HFFc6 (cell line): ENCODE measurements at regions not wholly inside any gene's neighbourhood (a gene's known extent, or its start where the extent isn't known, plus 50 kb on each side); places are given as distances from the start of the nearest gene placed in this dataset.

Source experiments
- DNase-seq: peaks from one replicate; pipeline ENCODE4 v3.0.0-alpha.2; 2018
- H3K27ac Mint-ChIP-seq: 2 replicates; pipeline ENCODE4 v1.8.0; 2020; ENCODE audit warnings: mild to moderate bottlenecking, mixed read lengths
- H3K27me3 Mint-ChIP-seq: 2 replicates; pipeline ENCODE4 v1.8.0; 2021; ENCODE audit warnings: mild to moderate bottlenecking, moderate library complexity, mixed read lengths; ENCODE audit not compliant: insufficient read depth
- H3K36me3 Mint-ChIP-seq: 2 replicates; pipeline ENCODE4 v1.8.0; 2021; ENCODE audit warnings: low read depth, mixed read lengths
- H3K4me1 Mint-ChIP-seq: 2 replicates; pipeline ENCODE4 v1.8.0; 2020; ENCODE audit warnings: low read depth, mixed read lengths
- H3K4me3 Mint-ChIP-seq: 2 replicates; pipeline ENCODE4 v1.8.0; 2020; ENCODE audit warnings: mild to moderate bottlenecking, moderate library complexity, mixed read lengths
- H3K9me3 Mint-ChIP-seq: 2 replicates; pipeline ENCODE4 v1.8.0; 2020; ENCODE audit warnings: mild to moderate bottlenecking, mixed read lengths
- TF ChIP-seq, protein P1 (sequence below): fragments of 200-600 bp; sonication (generic); IDR thresholded peaks from 2 replicates; pipeline ENCODE4 v1.5.0; 2021; ENCODE audit warnings: antibody characterized with exemption, mild to moderate bottlenecking

DNA sequence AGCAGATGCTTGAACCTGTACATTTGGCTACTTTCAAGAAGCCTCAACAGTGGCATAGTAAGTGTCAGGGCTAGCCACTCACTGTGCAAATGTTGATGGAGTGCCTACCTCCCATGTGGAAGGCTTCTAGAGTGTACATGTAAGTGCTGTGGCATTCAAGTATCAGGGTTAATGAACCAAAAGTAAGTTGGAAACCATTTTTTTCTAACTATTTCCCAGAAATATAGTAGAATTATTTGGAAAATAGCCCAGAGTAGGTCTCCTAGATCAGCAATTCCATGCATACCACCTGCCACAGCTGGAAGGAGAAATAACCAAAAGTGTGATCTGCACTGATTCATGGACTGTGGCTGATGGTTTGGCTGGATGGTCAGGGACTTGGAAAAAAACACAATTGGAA lies 53.3 kb downstream of the FOXD1 start:
- no peaks in the 10 kb centered on the region; the same call in 1 of the 2 replicates for H3K27me3 Mint-ChIP-seq
- DNase-seq, result no peak
- H3K4me1 Mint-ChIP-seq, result peaks cover 28% of the 10 kb centered on the region
- TF ChIP-seq, protein P1, sequence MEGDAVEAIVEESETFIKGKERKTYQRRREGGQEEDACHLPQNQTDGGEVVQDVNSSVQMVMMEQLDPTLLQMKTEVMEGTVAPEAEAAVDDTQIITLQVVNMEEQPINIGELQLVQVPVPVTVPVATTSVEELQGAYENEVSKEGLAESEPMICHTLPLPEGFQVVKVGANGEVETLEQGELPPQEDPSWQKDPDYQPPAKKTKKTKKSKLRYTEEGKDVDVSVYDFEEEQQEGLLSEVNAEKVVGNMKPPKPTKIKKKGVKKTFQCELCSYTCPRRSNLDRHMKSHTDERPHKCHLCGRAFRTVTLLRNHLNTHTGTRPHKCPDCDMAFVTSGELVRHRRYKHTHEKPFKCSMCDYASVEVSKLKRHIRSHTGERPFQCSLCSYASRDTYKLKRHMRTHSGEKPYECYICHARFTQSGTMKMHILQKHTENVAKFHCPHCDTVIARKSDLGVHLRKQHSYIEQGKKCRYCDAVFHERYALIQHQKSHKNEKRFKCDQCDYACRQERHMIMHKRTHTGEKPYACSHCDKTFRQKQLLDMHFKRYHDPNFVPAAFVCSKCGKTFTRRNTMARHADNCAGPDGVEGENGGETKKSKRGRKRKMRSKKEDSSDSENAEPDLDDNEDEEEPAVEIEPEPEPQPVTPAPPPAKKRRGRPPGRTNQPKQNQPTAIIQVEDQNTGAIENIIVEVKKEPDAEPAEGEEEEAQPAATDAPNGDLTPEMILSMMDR, result no peak
- no peaks in the 10 kb centered on the region for H3K9me3 Mint-ChIP-seq
- H3K27ac Mint-ChIP-seq, result no peak overlapping the region
- H3K36me3 Mint-ChIP-seq, result no peaks in the 10 kb centered on the region
- no peak overlapping the region for H3K4me3 Mint-ChIP-seq

DNA sequence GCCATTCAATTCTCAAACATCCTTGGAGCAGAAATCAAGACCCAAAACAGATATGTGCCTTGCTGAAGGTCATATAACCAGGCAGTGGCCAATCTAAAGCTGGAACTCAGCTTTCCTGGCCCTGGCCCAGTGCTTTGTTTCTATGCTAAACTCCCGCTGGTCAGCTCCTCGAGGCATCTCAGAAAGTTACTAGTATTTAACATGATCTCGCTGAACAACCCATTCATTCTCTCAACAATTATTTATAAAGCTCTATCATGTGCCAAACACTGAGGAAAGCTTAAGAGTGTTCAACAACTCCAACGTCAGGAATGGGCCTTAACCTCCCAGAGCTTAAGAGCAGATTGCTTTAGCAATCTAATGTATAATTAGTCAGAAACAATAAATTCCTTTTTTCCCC lies 54.0 kb downstream of the FOXD1 start:
- no peak for DNase-seq
- TF ChIP-seq, protein P1, result no peak
- peaks cover 28% of the 10 kb centered on the region for H3K4me1 Mint-ChIP-seq
- H3K9me3 Mint-ChIP-seq, result no peaks in the 10 kb centered on the region
- H3K36me3 Mint-ChIP-seq, result no peaks in the 10 kb centered on the region
- H3K27ac Mint-ChIP-seq, result no peak overlapping the region
- H3K4me3 Mint-ChIP-seq, result no peak overlapping the region
- H3K27me3 Mint-ChIP-seq, result no peaks in the 10 kb centered on the region; the same call in 1 of the 2 replicates

DNA sequence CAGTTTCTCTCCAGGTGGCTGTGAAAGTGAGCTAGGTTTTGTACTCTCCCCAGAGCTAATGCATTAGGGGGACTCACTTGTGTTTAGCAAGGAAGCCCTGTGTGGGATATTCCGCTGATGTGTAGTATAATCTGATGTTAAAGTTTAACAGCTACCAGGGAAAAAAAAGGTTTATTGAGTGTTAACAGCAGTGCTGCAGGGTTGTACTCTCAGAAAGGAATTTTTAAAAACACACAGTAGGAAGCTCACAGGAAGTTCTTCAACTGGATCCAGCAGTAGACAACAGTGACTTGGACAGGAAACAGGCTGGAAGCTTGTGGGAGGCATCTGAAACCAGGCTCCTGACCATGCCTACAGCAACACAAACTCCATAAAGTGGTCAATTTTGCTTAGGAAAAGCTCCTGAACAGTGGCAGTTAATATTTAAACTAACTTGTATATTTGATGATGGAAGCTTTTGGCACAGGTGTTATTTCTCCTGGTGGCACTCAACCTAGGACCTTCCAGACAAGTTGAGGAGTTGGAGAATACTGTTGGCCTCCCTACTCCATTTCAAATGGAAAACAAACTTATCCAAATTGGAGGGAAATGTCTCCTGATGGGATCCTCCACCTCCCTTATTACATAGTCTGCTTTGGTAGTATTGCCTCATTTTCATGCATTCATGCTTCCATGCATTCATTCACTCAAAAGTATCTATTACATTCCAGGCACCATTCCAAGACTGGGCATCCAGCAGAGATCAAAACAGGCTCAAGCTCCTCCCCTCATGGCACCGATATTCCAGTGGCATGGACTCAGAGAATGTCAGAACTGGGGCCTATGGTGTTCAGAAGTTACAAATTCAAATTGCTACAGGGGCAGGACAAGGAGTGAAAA lies 54.7 kb downstream of the FOXD1 start:
- H3K4me3 Mint-ChIP-seq, result no peak overlapping the region
- TF ChIP-seq, protein P1, result no peak
- H3K4me1 Mint-ChIP-seq, result peaks cover 28% of the 10 kb centered on the region
- DNase-seq, result no peak
- no peaks in the 10 kb centered on the region for H3K36me3 Mint-ChIP-seq
- H3K9me3 Mint-ChIP-seq, result no peaks in the 10 kb centered on the region
- no peak overlapping the region for H3K27ac Mint-ChIP-seq
- no peaks in the 10 kb centered on the region; the same call in 1 of the 2 replicates for H3K27me3 Mint-ChIP-seq

DNA sequence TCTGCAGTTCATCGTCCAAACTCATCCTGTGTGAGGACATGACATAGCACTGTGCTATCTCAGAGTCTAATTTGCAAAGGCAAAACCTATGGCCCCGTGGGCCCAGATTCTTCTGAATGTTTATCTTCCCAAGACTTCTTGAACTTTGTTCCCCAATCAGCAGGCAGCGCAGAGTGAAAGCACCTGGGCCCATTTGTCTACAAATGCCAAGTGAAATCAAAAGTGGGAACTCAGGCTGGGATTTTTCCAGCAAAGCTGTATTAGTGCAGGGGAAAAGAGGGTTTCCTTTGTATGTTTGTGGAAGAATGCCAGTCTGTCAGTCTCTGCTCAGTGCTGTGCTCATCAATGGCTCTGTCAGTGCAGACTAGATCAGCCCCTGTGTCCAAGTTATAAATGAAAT lies 55.8 kb downstream of the FOXD1 start:
- TF ChIP-seq, protein P1, result no peak

DNA sequence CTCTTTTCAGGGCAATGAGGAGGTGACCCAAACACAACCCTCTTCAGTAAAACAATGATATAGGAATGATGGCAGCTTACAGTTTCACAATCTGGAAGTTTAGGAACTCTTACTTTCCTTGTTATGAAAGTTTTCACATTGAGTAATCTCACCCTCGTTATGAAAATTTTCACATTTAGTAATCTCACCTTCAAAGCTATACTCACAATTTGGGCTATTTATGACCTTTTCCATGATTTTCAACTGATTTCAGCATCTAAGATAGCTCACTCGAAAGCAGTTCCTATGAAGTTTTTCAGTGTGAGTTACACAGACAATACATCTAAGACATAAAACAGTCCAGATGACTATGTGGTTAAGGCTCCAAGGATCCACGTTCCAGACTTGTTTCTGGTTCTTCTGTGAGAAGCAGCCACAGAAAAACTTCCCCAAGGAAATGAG lies 57.1 kb downstream of the FOXD1 start:
- peak; percentile 48 for DNase-seq
- peaks cover 44% of the 10 kb centered on the region for H3K4me1 Mint-ChIP-seq
- TF ChIP-seq, protein P1, result no peak
- H3K36me3 Mint-ChIP-seq, result peaks cover 2% of the 10 kb centered on the region; the same call in 1 of the 2 replicates
- no peaks in the 10 kb centered on the region for H3K27me3 Mint-ChIP-seq
- peak overlapping the region; percentile 12 for H3K27ac Mint-ChIP-seq
- H3K9me3 Mint-ChIP-seq, result no peaks in the 10 kb centered on the region; the same call in 1 of the 2 replicates
- H3K4me3 Mint-ChIP-seq, result peak overlapping the region; percentile 29; the same call in 1 of the 2 replicates

More for the DNA sequence above, 55.8 kb downstream of the FOXD1 start:
- Mint-ChIP-seq H3K27ac (no peak overlapping the region), H3K4me3 (no peak overlapping the region), H3K36me3 (no peaks in the 10 kb centered on the region), H3K27me3 (no peaks in the 10 kb centered on the region; the same call in 1 of the 2 replicates), H3K4me1 (peaks cover 36% of the 10 kb centered on the region), H3K9me3 (no peaks in the 10 kb centered on the region)
- DNase-seq, result no peak
